Effector memory CD8-positive, alpha-beta T cell (primary cell): ENCODE measurements at regions not wholly inside any gene's neighbourhood (a gene's known extent, or its start where the extent isn't known, plus 50 kb on each side); places are given as distances from the start of the nearest gene placed in this dataset.

Experiments
- ATAC-seq: fragments of 150-1000 bp; cut with Tn5 transposase; replicated peaks from 2 replicates; pipeline ENCODE4 v1.10.0; 2021; ENCODE audit warnings: mild to moderate bottlenecking, moderate library complexity
- DNase-seq, 3 experiments: peaks; one replicate each; pipeline ENCODE4 v3.0.0; 2021
- H3K27ac Mint-ChIP-seq, 2 donors: one replicate each; pipeline ENCODE4 v1.8.0; 2022; ENCODE audit warnings: mild to moderate bottlenecking in 2 of 2, mixed read lengths in 2 of 2, moderate library complexity in 2 of 2
- H3K27me3 Mint-ChIP-seq, 2 donors: one replicate each; pipeline ENCODE4 v1.8.0; 2022; ENCODE audit warnings: mixed read lengths in 2 of 2
- H3K36me3 Mint-ChIP-seq: one replicate; pipeline ENCODE4 v1.8.0; 2022; ENCODE audit warnings: mild to moderate bottlenecking, moderate library complexity, mixed read lengths; ENCODE audit not compliant: insufficient read depth
- H3K4me1 Mint-ChIP-seq, 2 donors: one replicate each; pipeline ENCODE4 v1.8.0; 2022; ENCODE audit warnings: low read depth in 2 of 2, mixed read lengths in 2 of 2
- H3K4me3 Mint-ChIP-seq, 2 donors: one replicate each; pipeline ENCODE4 v1.8.0; 2022; ENCODE audit warnings: mild to moderate bottlenecking in 2 of 2, mixed read lengths in 2 of 2, moderate library complexity in 2 of 2
- H3K9me3 Mint-ChIP-seq, 2 donors: one replicate each; pipeline ENCODE4 v1.8.0; 2022; ENCODE audit warnings: mixed read lengths in 2 of 2

- Mint-ChIP-seq H3K27ac (no peak overlapping the region), H3K9me3 (no peaks in the 10 kb centered on the region), H3K4me1 (no peaks in the 10 kb centered on the region), H3K27me3 (peaks cover 17 to 19% of the 10 kb centered on the region in 2 donors), H3K36me3 (no peaks in the 10 kb centered on the region), H3K4me3 (no peak overlapping the region)
- DNase-seq (no peak), ATAC-seq (no peak)
These were observed 153.9 kb upstream of the TIAM1 start for GRCh38 chr21:31497914-31498313.

GRCh38 chr21:31493350-31493880, 149.4 kb upstream of the TIAM1 start:
- ATAC-seq (no peak), DNase-seq (no peak)
- Mint-ChIP-seq H3K27me3 (peaks cover 18 to 19% of the 10 kb centered on the region in 2 donors), H3K9me3 (no peaks in the 10 kb centered on the region), H3K4me1 (no peaks in the 10 kb centered on the region), H3K27ac (no peak overlapping the region), H3K36me3 (peaks cover 3% of the 10 kb centered on the region), H3K4me3 (no peak overlapping the region)

DNA sequence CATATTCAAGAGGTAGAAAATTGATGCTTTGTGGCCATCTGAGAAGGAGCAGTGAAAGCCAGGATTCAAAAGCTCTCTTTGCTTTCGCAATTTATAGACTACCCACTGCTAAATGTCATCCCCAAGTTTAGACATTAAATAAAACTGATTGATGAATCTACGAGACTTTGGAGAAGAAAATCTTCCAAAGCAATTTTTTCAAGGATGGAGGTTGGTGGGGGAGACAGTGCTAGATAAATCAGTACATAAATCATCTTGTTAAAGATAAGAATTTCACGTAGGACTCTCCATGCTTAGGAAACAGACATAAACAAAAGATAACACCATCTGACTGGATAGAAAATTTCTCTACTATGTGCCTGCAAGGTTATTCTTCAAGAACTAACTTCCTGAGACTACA, 147.6 kb upstream of the TIAM1 start:
- Mint-ChIP-seq H3K27me3 (peaks cover 16 to 18% of the 10 kb centered on the region in 2 donors), H3K36me3 (peaks cover 3% of the 10 kb centered on the region), H3K4me1 (no peaks in the 10 kb centered on the region), H3K9me3 (no peaks in the 10 kb centered on the region), H3K27ac (no peak overlapping the region), H3K4me3 (no peak overlapping the region)
- DNase-seq (no peak), ATAC-seq (no peak)

DNA sequence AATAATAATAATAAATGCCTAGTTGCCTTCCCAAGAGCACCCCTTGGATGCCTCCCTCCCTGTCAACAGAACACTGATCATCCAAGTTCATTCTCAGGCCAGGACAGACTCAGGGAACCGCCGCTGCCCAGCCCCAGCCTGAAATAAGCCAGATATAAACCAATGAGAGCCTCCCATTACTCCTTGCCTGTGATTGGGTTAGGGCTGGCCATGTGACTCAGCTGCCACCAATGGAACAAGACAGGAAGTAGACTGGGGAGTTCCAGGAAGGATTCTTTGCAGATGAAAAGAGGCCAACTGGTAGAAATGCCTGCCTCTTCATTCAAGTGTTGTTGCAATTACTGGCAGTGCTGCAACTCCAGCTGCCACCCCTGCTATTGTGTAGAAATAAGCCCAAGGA, 146.4 kb upstream of the TIAM1 start:
- DNase-seq: no peak
- H3K36me3 Mint-ChIP-seq: peaks cover 3% of the 10 kb centered on the region
- no peak overlapping the region for H3K27ac Mint-ChIP-seq
- H3K27me3 Mint-ChIP-seq: peaks cover 14 to 18% of the 10 kb centered on the region in 2 donors
- H3K4me1 Mint-ChIP-seq: no peaks in the 10 kb centered on the region
- ATAC-seq: no peak
- peaks cover 0 to 1% of the 10 kb centered on the region in 2 donors for H3K9me3 Mint-ChIP-seq
- no peak overlapping the region for H3K4me3 Mint-ChIP-seq

DNA sequence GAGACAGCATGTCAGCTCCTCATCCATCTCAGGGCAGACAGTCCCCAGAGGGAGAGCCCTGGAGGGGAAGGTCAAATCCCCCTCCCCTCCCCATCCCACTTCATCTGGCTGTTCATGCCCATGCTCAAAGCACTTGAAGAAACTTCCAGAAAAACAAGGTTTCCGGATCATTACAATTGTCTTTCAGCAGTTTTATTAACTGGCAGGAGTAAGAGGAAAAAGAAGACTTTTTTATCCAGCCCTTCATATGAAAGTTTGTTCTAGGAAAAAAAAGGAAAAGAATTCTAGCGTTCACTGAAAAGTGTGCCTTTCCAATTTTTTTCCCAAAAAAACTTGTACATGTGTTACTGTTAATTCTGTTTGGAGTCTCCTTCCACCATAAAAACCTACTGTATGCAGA, 145.7 kb upstream of the TIAM1 start:
- ATAC-seq: no peak
- H3K27me3 Mint-ChIP-seq: peaks cover 14 to 18% of the 10 kb centered on the region in 2 donors
- peaks cover 3% of the 10 kb centered on the region for H3K36me3 Mint-ChIP-seq
- no peak overlapping the region for H3K4me3 Mint-ChIP-seq
- peaks cover 4% of the 10 kb centered on the region in 2 donors for H3K9me3 Mint-ChIP-seq
- no peak overlapping the region for H3K27ac Mint-ChIP-seq
- no peaks in the 10 kb centered on the region for H3K4me1 Mint-ChIP-seq
- no peak for DNase-seq

DNA sequence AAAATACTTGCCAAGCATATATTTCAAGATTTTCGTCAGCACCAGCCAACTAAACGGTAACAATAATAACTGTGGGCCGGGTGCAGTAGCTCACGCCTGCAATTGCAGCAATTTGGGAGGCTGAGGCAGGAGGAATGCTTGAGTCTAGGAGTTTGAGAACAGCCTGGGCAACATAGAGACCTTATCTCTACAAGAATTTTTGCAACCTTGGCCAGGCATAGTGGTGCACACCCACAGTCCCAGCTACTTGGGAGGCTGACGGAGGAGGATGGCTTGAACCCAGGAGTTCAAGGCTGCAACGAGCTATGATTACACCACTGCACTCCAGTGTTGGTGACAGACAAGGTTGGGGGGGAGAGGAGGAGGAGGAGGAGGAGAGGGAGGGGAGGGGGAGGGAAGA, 145.0 kb upstream of the TIAM1 start:
- no peak overlapping the region for H3K27ac Mint-ChIP-seq
- peaks cover 5 to 6% of the 10 kb centered on the region in 2 donors for H3K9me3 Mint-ChIP-seq
- DNase-seq (no peak), ATAC-seq (no peak)
- no peak overlapping the region for H3K4me3 Mint-ChIP-seq
- H3K27me3 Mint-ChIP-seq: peaks cover 10 to 12% of the 10 kb centered on the region in 2 donors
- H3K4me1 Mint-ChIP-seq: no peaks in the 10 kb centered on the region
- H3K36me3 Mint-ChIP-seq: peaks cover 3% of the 10 kb centered on the region

GRCh38 chr21:31484219-31484618, 140.2 kb upstream of the TIAM1 start:
- DNase-seq: no peak
- Mint-ChIP-seq H3K4me3 (no peak overlapping the region), H3K27me3 (no peaks in the 10 kb centered on the region), H3K27ac (no peak overlapping the region), H3K9me3 (peaks cover 5 to 6% of the 10 kb centered on the region in 2 donors), H3K36me3 (peaks cover 3% of the 10 kb centered on the region), H3K4me1 (no peaks in the 10 kb centered on the region)
- ATAC-seq: no peak

- no peak overlapping the region for H3K27ac Mint-ChIP-seq
- H3K4me3 Mint-ChIP-seq: no peak overlapping the region
- no peaks in the 10 kb centered on the region for H3K36me3 Mint-ChIP-seq
- H3K9me3 Mint-ChIP-seq: peaks cover 5 to 6% of the 10 kb centered on the region in 2 donors
- no peaks in the 10 kb centered on the region for H3K4me1 Mint-ChIP-seq
- no peak for DNase-seq
- no peak for ATAC-seq
- H3K27me3 Mint-ChIP-seq: no peaks in the 10 kb centered on the region
These were observed 139.1 kb upstream of the TIAM1 start for GRCh38 chr21:31483146-31483545.

- Mint-ChIP-seq H3K9me3 (peaks cover 5 to 6% of the 10 kb centered on the region in 2 donors), H3K4me3 (no peak overlapping the region), H3K27ac (no peak overlapping the region), H3K4me1 (no peaks in the 10 kb centered on the region), H3K36me3 (no peaks in the 10 kb centered on the region), H3K27me3 (no peaks in the 10 kb centered on the region)
- ATAC-seq (no peak), DNase-seq (no peak)
These were observed 138.4 kb upstream of the TIAM1 start for GRCh38 chr21:31482460-31482859.

GRCh38 chr21:31480228-31480627, 136.2 kb upstream of the TIAM1 start:
- no peak for ATAC-seq

GRCh38 chr21:31479714-31480113, 135.7 kb upstream of the TIAM1 start:
- H3K4me1 Mint-ChIP-seq: no peaks in the 10 kb centered on the region
- H3K9me3 Mint-ChIP-seq: peaks cover under 1 to 2% of the 10 kb centered on the region in 2 donors
- DNase-seq (no peak), ATAC-seq (no peak)
- H3K4me3 Mint-ChIP-seq: no peak overlapping the region
- no peaks in the 10 kb centered on the region for H3K27me3 Mint-ChIP-seq
- no peaks in the 10 kb centered on the region for H3K36me3 Mint-ChIP-seq
- H3K27ac Mint-ChIP-seq: no peak overlapping the region

More at GRCh38 chr21:31480228-31480627, 136.2 kb upstream of the TIAM1 start:
- Mint-ChIP-seq H3K4me1 (no peaks in the 10 kb centered on the region), H3K4me3 (no peak overlapping the region), H3K9me3 (peaks cover 4 to 6% of the 10 kb centered on the region in 2 donors), H3K36me3 (no peaks in the 10 kb centered on the region), H3K27ac (no peak overlapping the region), H3K27me3 (no peaks in the 10 kb centered on the region)
- DNase-seq: no peak

DNA sequence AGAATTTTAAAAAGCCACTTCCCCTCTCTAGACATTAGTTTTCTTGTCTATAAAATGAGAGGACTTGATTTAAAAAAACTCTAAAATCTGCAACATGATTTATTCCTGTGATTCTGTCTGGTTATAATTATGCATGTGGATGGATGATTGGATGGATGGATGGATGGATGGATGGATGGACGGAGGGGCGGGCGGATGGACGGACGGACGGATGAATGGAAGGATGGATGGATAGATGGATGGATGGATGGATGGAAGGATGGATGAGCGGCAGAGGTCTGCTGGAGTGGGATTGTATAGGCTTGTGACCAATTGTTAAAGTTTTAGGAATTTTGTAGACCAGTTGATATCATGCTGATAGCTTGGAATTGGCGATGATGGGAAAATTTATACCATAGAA, 135.2 kb upstream of the TIAM1 start:
- no peak for DNase-seq
- Mint-ChIP-seq H3K4me1 (no peaks in the 10 kb centered on the region), H3K4me3 (no peak overlapping the region), H3K27me3 (no peaks in the 10 kb centered on the region), H3K27ac (peak overlapping the region in 1 of 2 donors; percentile 3), H3K9me3 (no peaks in the 10 kb centered on the region), H3K36me3 (no peaks in the 10 kb centered on the region)
- no peak for ATAC-seq

DNA sequence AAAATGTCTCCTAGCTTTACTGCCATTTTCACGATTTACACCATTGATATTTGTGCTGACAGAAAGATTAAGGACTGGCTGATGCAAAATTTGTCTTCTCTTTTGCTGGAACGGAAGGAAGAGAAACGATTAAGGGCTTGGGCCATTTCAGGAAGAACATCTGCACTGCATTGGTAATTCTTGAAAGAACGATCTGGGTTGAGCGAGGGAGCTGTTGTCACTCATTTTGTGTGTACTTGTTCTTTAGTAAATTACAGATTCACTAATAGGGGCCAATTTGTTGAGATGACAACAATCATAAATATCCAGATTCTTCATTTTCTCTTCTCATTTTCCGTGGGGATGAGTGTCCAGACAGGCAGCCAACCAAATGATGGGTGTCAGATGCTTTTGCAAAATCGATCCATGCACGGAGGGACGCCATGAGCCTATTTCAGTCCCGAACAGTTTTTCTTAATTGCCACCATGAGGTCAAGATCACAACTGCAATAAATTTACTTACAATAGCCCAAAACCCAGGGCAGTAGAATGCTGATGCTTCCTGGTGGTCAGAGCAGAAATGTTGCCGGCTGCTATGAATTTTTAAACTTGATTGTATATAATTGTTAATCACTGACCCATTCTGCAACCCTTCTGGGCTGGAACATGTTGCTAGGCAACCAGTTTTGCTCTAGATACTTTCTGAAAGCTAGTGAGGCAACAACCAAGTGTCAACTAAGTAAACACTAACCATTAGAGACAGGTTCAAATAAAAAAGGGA, 132.4 kb upstream of the TIAM1 start:
- Mint-ChIP-seq H3K27me3 (no peaks in the 10 kb centered on the region), H3K36me3 (no peaks in the 10 kb centered on the region), H3K4me1 (no peaks in the 10 kb centered on the region), H3K4me3 (no peak overlapping the region), H3K9me3 (no peaks in the 10 kb centered on the region), H3K27ac (no peak overlapping the region)
- ATAC-seq: no peak
- DNase-seq: no peak

DNA sequence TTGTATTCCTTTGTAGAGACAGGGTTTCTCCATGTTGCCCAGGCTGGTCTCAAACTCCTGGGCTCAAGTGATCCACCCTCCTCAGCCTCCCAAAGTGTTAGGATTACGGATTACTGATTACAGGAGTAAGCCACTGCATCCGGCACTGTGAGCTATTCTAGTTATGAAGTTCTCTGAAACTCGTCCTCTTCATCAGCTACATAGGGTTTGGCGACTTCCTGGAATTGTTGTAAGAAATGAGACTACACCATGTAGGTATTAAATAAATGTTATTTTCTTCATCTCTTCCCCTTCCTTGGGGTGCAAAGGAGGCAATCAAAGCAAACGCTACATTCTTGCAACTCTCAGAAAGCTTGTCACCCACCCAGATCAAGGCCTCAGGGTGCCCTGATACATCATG, 131.2 kb upstream of the TIAM1 start:
- no peaks in the 10 kb centered on the region for H3K36me3 Mint-ChIP-seq
- H3K4me3 Mint-ChIP-seq: no peak overlapping the region
- DNase-seq (no peak), ATAC-seq (no peak)
- no peaks in the 10 kb centered on the region for H3K4me1 Mint-ChIP-seq
- H3K27ac Mint-ChIP-seq: no peak overlapping the region
- H3K9me3 Mint-ChIP-seq: no peaks in the 10 kb centered on the region
- H3K27me3 Mint-ChIP-seq: no peaks in the 10 kb centered on the region
